ENCODE measurements at regions not wholly inside any gene's neighbourhood (a gene's known extent, or its start where the extent isn't known, plus 50 kb on each side); places are given as distances from the start of the nearest gene placed in this dataset.

DNA sequence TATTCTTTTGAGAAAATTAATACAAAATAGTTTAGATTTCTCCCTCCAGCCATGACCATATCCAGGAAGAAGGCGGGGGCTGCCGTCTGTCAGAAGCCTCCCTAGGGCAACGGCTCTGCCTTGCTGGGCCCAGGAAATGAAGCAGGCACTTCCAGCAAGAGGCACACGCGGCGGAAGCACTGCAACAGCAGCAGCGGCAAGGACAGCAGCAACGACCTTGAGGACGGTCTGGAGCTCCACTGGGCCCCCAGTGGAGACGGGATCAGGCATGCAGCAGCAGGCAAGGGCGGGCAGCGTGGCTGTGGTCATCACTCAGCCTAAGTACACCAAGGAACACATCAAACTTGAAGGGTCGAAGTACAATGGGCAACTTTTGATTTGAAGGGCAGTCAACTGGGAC lies 61.3 kb upstream of the EPHA6 start:
- no peak overlapping the region for H3K27ac Mint-ChIP-seq (ENCODE audit: low read depth, unreplicated experiment)
- H3K4me3 Mint-ChIP-seq (ENCODE audit: unreplicated experiment): no peak overlapping the region

DNA sequence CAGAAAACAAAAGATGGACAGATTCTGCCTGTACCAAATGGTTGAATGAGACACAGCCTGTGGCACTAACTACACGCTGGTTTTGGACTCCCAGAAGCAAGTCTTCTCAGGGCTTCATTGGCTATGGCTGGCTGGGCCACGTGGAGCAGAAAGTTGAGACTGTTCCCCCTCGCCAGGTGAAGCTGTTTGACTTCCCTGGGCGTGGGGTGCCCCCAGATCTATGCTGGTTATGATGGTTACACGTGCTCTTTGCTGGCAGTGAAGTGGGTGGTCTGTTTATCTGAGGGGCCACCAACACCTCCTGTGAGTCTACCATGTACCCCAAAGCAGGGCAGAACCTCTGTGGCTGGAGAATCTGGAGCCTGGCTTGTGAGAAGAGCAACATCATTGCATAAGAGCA lies 60.3 kb upstream of the EPHA6 start:
- ChIA-PET POLR2A (interaction anchor here (0.5 kb wide), 1 partner anchor 115 kb away, joined by 3 read pairs; no protein-coding TSS in a partner anchor), CTCF (no interaction called here)
- no peak overlapping the region for H3K27ac Mint-ChIP-seq (ENCODE audit: low read depth, unreplicated experiment)
- no peaks in the 10 kb centered on the region for H3K27me3 Mint-ChIP-seq (ENCODE audit: insufficient read depth, unreplicated experiment)
- BruUV-seq (replicated peaks): no TSS peak
- TF ChIP-seq, protein P1, sequence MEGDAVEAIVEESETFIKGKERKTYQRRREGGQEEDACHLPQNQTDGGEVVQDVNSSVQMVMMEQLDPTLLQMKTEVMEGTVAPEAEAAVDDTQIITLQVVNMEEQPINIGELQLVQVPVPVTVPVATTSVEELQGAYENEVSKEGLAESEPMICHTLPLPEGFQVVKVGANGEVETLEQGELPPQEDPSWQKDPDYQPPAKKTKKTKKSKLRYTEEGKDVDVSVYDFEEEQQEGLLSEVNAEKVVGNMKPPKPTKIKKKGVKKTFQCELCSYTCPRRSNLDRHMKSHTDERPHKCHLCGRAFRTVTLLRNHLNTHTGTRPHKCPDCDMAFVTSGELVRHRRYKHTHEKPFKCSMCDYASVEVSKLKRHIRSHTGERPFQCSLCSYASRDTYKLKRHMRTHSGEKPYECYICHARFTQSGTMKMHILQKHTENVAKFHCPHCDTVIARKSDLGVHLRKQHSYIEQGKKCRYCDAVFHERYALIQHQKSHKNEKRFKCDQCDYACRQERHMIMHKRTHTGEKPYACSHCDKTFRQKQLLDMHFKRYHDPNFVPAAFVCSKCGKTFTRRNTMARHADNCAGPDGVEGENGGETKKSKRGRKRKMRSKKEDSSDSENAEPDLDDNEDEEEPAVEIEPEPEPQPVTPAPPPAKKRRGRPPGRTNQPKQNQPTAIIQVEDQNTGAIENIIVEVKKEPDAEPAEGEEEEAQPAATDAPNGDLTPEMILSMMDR (IDR thresholded peaks at IDR 0.05; ENCODE audit: unreplicated experiment): no peak
- no peak overlapping the region for H3K4me3 Mint-ChIP-seq (ENCODE audit: unreplicated experiment)
- no peak for DNase-seq (ENCODE audit: unreplicated experiment)
- intact Hi-C loops (cut with micrococcal nuclease): no loop called here
- no peaks in the 10 kb centered on the region for H3K36me3 Mint-ChIP-seq (ENCODE audit: insufficient read depth, unreplicated experiment)
- no peaks in the 10 kb centered on the region for H3K9me3 Mint-ChIP-seq (ENCODE audit: unreplicated experiment)
- H3K4me1 Mint-ChIP-seq (ENCODE audit: insufficient read depth, unreplicated experiment): peaks cover 10% of the 10 kb centered on the region

More for the DNA sequence above, 61.3 kb upstream of the EPHA6 start:
- BruUV-seq (replicated peaks): no TSS peak
- intact Hi-C loops (cut with micrococcal nuclease): no loop called here
- no peaks in the 10 kb centered on the region for H3K9me3 Mint-ChIP-seq (ENCODE audit: unreplicated experiment)
- no peaks in the 10 kb centered on the region for H3K36me3 Mint-ChIP-seq (ENCODE audit: insufficient read depth, unreplicated experiment)
- no peaks in the 10 kb centered on the region for H3K27me3 Mint-ChIP-seq (ENCODE audit: insufficient read depth, unreplicated experiment)
- H3K4me1 Mint-ChIP-seq (ENCODE audit: insufficient read depth, unreplicated experiment): peaks cover 10% of the 10 kb centered on the region
- CTCF ChIA-PET: no interaction called here
- POLR2A ChIA-PET: no interaction called here
- TF ChIP-seq, protein P1 (IDR thresholded peaks at IDR 0.05; ENCODE audit: unreplicated experiment): no peak
- DNase-seq (ENCODE audit: unreplicated experiment): no peak

- ChIA-PET POLR2A (no interaction called here), CTCF (no interaction called here)
- Mint-ChIP-seq H3K4me1 (ENCODE audit: insufficient read depth, unreplicated experiment) (peaks cover 10% of the 10 kb centered on the region), H3K27ac (ENCODE audit: low read depth, unreplicated experiment) (no peak overlapping the region), H3K27me3 (ENCODE audit: insufficient read depth, unreplicated experiment) (no peaks in the 10 kb centered on the region), H3K9me3 (ENCODE audit: unreplicated experiment) (no peaks in the 10 kb centered on the region), H3K36me3 (ENCODE audit: insufficient read depth, unreplicated experiment) (no peaks in the 10 kb centered on the region), H3K4me3 (ENCODE audit: unreplicated experiment) (no peak overlapping the region)
- BruUV-seq (replicated peaks): no TSS peak
- peak; percentile 48 for DNase-seq (ENCODE audit: unreplicated experiment)
- intact Hi-C loops (cut with micrococcal nuclease): no loop called here
- TF ChIP-seq, protein P1 (IDR thresholded peaks at IDR 0.05; ENCODE audit: unreplicated experiment): no peak
Measured at GRCh38 chr3:96755519-96755918, 58.9 kb upstream of the EPHA6 start.

GRCh38 chr3:96756516-96756915 lies 57.9 kb upstream of the EPHA6 start:
- Mint-ChIP-seq H3K4me3 (ENCODE audit: unreplicated experiment) (no peak overlapping the region), H3K4me1 (ENCODE audit: insufficient read depth, unreplicated experiment) (peaks cover 17% of the 10 kb centered on the region), H3K27me3 (ENCODE audit: insufficient read depth, unreplicated experiment) (no peaks in the 10 kb centered on the region), H3K27ac (ENCODE audit: low read depth, unreplicated experiment) (peak overlapping the region; percentile 14), H3K36me3 (ENCODE audit: insufficient read depth, unreplicated experiment) (no peaks in the 10 kb centered on the region), H3K9me3 (ENCODE audit: unreplicated experiment) (no peaks in the 10 kb centered on the region)
- TF ChIP-seq, protein P1 (IDR thresholded peaks at IDR 0.05; ENCODE audit: unreplicated experiment): no peak
- no peak for DNase-seq (ENCODE audit: unreplicated experiment)
- intact Hi-C loops (cut with micrococcal nuclease): no loop called here
- BruUV-seq (replicated peaks): no TSS peak
- CTCF ChIA-PET: interaction anchor here (0.6 kb wide), 1 partner anchor 253 kb away, joined by 3 read pairs; no protein-coding TSS in a partner anchor
- POLR2A ChIA-PET: no interaction called here
